WTC11 (cell line): ENCODE measurements at regions not wholly inside any gene's neighbourhood (a gene's known extent, or its start where the extent isn't known, plus 50 kb on each side); places are given as distances from the start of the nearest gene placed in this dataset.
"Not testable (repeated sequence)": the region's sequence is repeated elsewhere in the genome, so short reads cannot be mapped to it uniquely, and the experiment has no call there.

ENCODE experiments used
- ATAC-seq: fragments of 200-7000 bp; cut with Tn5 transposase; 2 replicates; pipeline ENCODE4 v1.10.0; 2021; ENCODE audit warnings: mild to moderate bottlenecking, moderate library complexity
- CTCF ChIA-PET: fragments of 300-600 bp; sonication (Branson Sonifier 250); formaldehyde crosslinking; loops from one replicate; lab custom pipeline; 2021; ENCODE audit warnings: antibody characterized with exemption; lab: Charles Lee
- POLR2A ChIA-PET: fragments of 350-600 bp; sonication (Branson Sonifier 250); formaldehyde crosslinking; loops from one replicate; lab custom pipeline; 2021; ENCODE audit warnings: antibody characterized with exemption; lab: Charles Lee
- DNase-seq: peaks from one replicate; pipeline ENCODE4 v3.0.0; 2021; ENCODE audit warnings: low spot score
- H3K27ac Mint-ChIP-seq: 2 replicates; pipeline ENCODE4 v1.8.0; 2021; ENCODE audit warnings: mixed read lengths
- H3K27me3 Mint-ChIP-seq: 2 replicates; pipeline ENCODE4 v1.8.0; 2021; ENCODE audit warnings: low read depth, mild to moderate bottlenecking, moderate library complexity, mixed read lengths
- H3K36me3 Mint-ChIP-seq: 2 replicates; pipeline ENCODE4 v1.8.0; 2021; ENCODE audit warnings: mixed read lengths
- H3K4me1 Mint-ChIP-seq: 2 replicates; pipeline ENCODE4 v1.8.0; 2022; ENCODE audit warnings: mixed read lengths
- H3K4me3 Mint-ChIP-seq: 2 replicates; pipeline ENCODE4 v1.8.0; 2021; ENCODE audit warnings: mild to moderate bottlenecking, moderate library complexity, mixed read lengths
- H3K9me3 Mint-ChIP-seq: 2 replicates; pipeline ENCODE4 v1.8.0; 2021; ENCODE audit warnings: mixed read lengths
- CREB1 ChIP-seq: sonication (generic); formaldehyde crosslinking; IDR thresholded peaks from 2 replicates; pipeline ENCODE4 v1.8.0; 2023; ENCODE audit warnings: mild to moderate bottlenecking, missing genetic modification reagents
- GABPB1 ChIP-seq: sonication (generic); formaldehyde crosslinking; IDR thresholded peaks from 2 replicates; pipeline ENCODE4 v1.8.1; 2023; ENCODE audit warnings: mild to moderate bottlenecking, missing genetic modification reagents
- IRF2 ChIP-seq: sonication (generic); formaldehyde crosslinking; IDR thresholded peaks from 2 replicates; pipeline ENCODE4 v1.8.0; 2022; ENCODE audit warnings: low read depth, missing genetic modification reagents, borderline replicate concordance
- JAZF1 ChIP-seq: fragments of 250-450 bp; sonication (Bioruptor Pico); IDR thresholded peaks from 2 replicates; pipeline ENCODE4 v1.9.0; 2021; ENCODE audit warnings: moderate library complexity, mild to moderate bottlenecking, inconsistent platforms
- NFYB ChIP-seq: sonication (generic); formaldehyde crosslinking; conservative IDR thresholded peaks from 2 replicates; pipeline ENCODE4 v1.8.0; 2022; ENCODE audit warnings: low read depth, missing genetic modification reagents
- ZBTB21 ChIP-seq: sonication (generic); formaldehyde crosslinking; IDR thresholded peaks from 2 replicates; pipeline ENCODE4 v1.8.1; 2023; ENCODE audit warnings: mild to moderate bottlenecking, missing genetic modification reagents, borderline replicate concordance
- ZBTB43 ChIP-seq: sonication (generic); formaldehyde crosslinking; IDR thresholded peaks from 2 replicates; pipeline ENCODE4 v1.8.1; 2023; ENCODE audit warnings: mild to moderate bottlenecking, missing genetic modification reagents
- TF ChIP-seq, protein P1 (sequence below): sonication (generic); formaldehyde crosslinking; IDR thresholded peaks from 2 replicates; pipeline ENCODE4 v1.8.0; 2022; ENCODE audit warnings: missing genetic modification reagents
- TF ChIP-seq, protein P2 (sequence below): sonication (generic); formaldehyde crosslinking; IDR thresholded peaks from 2 replicates; pipeline ENCODE4 v1.8.1; 2022; ENCODE audit warnings: mild to moderate bottlenecking, missing genetic modification reagents, moderate library complexity, borderline replicate concordance
- TF ChIP-seq, protein P3 (sequence below): sonication (generic); formaldehyde crosslinking; IDR thresholded peaks from 2 replicates; pipeline ENCODE4 v1.8.1; 2022; ENCODE audit warnings: missing genetic modification reagents, borderline replicate concordance
- TF ChIP-seq, protein P4 (sequence below): fragments of 200-600 bp; IDR thresholded peaks from 2 replicates; pipeline ENCODE4 v1.8.0; 2022; ENCODE audit warnings: antibody characterized with exemption

GRCh38 chr1:95668165-95668564, 434.2 kb downstream of the RWDD3 start (continued):
- TF ChIP-seq, protein P1, sequence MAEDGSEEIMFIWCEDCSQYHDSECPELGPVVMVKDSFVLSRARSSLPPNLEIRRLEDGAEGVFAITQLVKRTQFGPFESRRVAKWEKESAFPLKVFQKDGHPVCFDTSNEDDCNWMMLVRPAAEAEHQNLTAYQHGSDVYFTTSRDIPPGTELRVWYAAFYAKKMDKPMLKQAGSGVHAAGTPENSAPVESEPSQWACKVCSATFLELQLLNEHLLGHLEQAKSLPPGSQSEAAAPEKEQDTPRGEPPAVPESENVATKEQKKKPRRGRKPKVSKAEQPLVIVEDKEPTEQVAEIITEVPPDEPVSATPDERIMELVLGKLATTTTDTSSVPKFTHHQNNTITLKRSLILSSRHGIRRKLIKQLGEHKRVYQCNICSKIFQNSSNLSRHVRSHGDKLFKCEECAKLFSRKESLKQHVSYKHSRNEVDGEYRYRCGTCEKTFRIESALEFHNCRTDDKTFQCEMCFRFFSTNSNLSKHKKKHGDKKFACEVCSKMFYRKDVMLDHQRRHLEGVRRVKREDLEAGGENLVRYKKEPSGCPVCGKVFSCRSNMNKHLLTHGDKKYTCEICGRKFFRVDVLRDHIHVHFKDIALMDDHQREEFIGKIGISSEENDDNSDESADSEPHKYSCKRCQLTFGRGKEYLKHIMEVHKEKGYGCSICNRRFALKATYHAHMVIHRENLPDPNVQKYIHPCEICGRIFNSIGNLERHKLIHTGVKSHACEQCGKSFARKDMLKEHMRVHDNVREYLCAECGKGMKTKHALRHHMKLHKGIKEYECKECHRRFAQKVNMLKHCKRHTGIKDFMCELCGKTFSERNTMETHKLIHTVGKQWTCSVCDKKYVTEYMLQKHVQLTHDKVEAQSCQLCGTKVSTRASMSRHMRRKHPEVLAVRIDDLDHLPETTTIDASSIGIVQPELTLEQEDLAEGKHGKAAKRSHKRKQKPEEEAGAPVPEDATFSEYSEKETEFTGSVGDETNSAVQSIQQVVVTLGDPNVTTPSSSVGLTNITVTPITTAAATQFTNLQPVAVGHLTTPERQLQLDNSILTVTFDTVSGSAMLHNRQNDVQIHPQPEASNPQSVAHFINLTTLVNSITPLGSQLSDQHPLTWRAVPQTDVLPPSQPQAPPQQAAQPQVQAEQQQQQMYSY (CRISPR knock-in tag), result no peak
- no peak for TF ChIP-seq NFYB (CRISPR knock-in tag)
- no peak for TF ChIP-seq ZBTB43
- TF ChIP-seq, protein P2, sequence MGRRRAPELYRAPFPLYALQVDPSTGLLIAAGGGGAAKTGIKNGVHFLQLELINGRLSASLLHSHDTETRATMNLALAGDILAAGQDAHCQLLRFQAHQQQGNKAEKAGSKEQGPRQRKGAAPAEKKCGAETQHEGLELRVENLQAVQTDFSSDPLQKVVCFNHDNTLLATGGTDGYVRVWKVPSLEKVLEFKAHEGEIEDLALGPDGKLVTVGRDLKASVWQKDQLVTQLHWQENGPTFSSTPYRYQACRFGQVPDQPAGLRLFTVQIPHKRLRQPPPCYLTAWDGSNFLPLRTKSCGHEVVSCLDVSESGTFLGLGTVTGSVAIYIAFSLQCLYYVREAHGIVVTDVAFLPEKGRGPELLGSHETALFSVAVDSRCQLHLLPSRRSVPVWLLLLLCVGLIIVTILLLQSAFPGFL (CRISPR knock-in tag), result no peak
- TF ChIP-seq CREB1, result no peak
- no peak for TF ChIP-seq JAZF1 (CRISPR knock-in tag)

DNA sequence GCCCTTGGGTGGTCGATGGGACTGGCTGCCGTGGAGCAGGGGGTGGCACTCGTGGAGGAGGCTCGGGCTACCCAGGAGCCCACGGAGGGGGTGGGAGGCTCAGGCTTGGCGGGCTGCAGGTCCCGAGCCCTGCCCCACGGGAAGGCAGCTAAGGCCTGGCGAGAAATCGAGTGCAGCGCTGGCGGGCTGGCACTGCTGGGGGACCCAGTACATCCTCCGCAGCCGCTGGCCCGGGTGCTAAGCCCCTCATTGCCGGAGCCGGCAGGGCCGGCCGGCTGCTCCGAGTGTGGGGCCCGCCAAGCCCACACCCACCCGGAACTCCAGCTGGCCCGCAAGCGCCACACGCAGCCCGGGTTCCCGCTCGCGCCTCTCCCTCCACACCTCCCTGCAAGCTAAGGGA, 435.6 kb downstream of the RWDD3 start:
- peaks cover 11% of the 10 kb centered on the region for H3K9me3 Mint-ChIP-seq
- H3K27ac Mint-ChIP-seq, POLR2A ChIA-PET, H3K27me3 Mint-ChIP-seq, H3K4me3 Mint-ChIP-seq, H3K36me3 Mint-ChIP-seq, DNase-seq, ATAC-seq, CTCF ChIA-PET: not testable (repeated sequence)
- peaks cover 11% of the 10 kb centered on the region for H3K4me1 Mint-ChIP-seq

DNA sequence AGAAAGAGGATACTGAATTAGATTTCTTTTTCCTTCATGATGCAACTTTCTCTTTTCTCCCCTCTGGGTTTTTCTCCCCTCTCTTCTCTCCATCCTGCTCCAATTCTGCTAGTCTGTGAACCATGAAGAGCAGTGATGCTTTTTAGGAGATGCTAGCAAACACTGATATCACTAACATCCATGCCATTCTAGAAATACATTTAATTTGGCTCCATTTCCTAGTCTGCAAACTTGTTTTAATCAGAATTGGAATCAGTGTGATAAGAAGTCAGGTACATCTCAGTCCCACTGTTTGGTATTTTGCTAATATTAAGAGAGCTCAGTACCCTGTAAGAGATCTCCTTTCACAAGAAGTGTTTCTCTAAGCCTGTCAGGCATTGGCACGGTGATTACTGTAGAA, 437.1 kb downstream of the RWDD3 start:
- CTCF ChIA-PET, result no interaction called here
- DNase-seq (no peak), ATAC-seq (no peak)
- TF ChIP-seq ZBTB21 (CRISPR knock-in tag), result no peak
- no peak for TF ChIP-seq GABPB1 (CRISPR knock-in tag)
- no peak for TF ChIP-seq IRF2
- TF ChIP-seq, protein P3, sequence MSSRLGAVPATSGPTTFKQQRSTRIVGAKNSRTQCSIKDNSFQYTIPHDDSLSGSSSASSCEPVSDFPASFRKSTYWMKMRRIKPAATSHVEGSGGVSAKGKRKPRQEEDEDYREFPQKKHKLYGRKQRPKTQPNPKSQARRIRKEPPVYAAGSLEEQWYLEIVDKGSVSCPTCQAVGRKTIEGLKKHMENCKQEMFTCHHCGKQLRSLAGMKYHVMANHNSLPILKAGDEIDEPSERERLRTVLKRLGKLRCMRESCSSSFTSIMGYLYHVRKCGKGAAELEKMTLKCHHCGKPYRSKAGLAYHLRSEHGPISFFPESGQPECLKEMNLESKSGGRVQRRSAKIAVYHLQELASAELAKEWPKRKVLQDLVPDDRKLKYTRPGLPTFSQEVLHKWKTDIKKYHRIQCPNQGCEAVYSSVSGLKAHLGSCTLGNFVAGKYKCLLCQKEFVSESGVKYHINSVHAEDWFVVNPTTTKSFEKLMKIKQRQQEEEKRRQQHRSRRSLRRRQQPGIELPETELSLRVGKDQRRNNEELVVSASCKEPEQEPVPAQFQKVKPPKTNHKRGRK (CRISPR knock-in tag), result no peak
- Mint-ChIP-seq H3K27me3 (no peaks in the 10 kb centered on the region), H3K27ac (no peak overlapping the region), H3K9me3 (peaks cover 10% of the 10 kb centered on the region), H3K36me3 (peaks cover 4% of the 10 kb centered on the region; the same call in 1 of the 2 replicates), H3K4me3 (no peak overlapping the region), H3K4me1 (peaks cover 11% of the 10 kb centered on the region)
- POLR2A ChIA-PET, result no interaction called here

DNA sequence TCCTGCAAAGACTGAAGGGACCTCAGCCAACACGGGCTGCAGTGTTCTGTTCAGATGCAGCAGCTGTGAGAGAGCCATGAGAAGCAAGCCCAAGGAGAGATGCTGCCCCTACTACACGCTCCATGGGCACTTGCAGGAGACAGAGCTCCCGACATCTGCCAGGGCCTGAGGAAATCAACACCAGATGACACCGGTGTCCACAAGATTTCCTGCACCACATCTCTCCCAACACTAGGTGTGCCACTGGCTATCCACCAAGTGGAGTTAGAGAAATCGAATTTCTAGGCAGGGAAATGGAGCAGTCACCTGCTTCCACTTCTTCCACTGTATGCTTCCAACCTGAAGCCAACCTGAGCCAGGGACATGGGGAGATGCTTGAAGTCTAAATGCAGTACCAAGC, 445.3 kb downstream of the RWDD3 start:
- Mint-ChIP-seq H3K36me3 (no peaks in the 10 kb centered on the region), H3K9me3 (no peaks in the 10 kb centered on the region), H3K4me1 (peaks cover 4% of the 10 kb centered on the region)
- TF ChIP-seq, protein P3 (CRISPR knock-in tag), result no peak
- TF ChIP-seq, protein P4, sequence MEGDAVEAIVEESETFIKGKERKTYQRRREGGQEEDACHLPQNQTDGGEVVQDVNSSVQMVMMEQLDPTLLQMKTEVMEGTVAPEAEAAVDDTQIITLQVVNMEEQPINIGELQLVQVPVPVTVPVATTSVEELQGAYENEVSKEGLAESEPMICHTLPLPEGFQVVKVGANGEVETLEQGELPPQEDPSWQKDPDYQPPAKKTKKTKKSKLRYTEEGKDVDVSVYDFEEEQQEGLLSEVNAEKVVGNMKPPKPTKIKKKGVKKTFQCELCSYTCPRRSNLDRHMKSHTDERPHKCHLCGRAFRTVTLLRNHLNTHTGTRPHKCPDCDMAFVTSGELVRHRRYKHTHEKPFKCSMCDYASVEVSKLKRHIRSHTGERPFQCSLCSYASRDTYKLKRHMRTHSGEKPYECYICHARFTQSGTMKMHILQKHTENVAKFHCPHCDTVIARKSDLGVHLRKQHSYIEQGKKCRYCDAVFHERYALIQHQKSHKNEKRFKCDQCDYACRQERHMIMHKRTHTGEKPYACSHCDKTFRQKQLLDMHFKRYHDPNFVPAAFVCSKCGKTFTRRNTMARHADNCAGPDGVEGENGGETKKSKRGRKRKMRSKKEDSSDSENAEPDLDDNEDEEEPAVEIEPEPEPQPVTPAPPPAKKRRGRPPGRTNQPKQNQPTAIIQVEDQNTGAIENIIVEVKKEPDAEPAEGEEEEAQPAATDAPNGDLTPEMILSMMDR, result no peak
- TF ChIP-seq, all 79 proteins: peak for 0
- POLR2A ChIA-PET, result no interaction called here
- Mint-ChIP-seq H3K4me3 (no peak overlapping the region), H3K27me3 (no peaks in the 10 kb centered on the region), H3K27ac (no peak overlapping the region)
- DNase-seq (no peak), ATAC-seq (peak; percentile 59)
- CTCF ChIA-PET, result no interaction called here
